ENCODE measurements at regions not wholly inside any gene's neighbourhood (a gene's known extent, or its start where the extent isn't known, plus 50 kb on each side); places are given as distances from the start of the nearest gene placed in this dataset.
"Not testable (repeated sequence)": the region's sequence is repeated elsewhere in the genome, so short reads cannot be mapped to it uniquely, and the experiment has no call there.

DNA sequence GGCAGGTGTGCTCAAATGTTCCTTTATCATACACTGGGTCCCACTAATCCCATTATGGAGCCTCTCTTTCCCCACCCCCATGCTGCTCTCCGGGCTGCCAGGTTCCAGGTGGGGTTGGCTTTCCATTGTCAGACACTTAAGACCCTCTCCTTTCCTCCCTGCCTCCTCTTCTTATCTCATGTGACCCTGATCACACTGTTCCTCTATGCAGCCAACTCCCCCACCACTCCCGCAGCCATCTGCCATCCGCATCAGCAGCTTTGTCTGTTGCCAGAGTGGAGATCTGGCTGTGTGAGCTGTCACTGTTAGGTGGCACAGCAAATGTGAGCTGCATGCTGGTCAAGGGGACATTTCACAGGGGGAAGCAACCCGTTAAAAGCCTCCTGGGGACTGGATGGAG lies 391.4 kb downstream of the TNS3 start:
- no peak for DNase-seq (ENCODE audit: low read depth in 2 of 2)

DNA sequence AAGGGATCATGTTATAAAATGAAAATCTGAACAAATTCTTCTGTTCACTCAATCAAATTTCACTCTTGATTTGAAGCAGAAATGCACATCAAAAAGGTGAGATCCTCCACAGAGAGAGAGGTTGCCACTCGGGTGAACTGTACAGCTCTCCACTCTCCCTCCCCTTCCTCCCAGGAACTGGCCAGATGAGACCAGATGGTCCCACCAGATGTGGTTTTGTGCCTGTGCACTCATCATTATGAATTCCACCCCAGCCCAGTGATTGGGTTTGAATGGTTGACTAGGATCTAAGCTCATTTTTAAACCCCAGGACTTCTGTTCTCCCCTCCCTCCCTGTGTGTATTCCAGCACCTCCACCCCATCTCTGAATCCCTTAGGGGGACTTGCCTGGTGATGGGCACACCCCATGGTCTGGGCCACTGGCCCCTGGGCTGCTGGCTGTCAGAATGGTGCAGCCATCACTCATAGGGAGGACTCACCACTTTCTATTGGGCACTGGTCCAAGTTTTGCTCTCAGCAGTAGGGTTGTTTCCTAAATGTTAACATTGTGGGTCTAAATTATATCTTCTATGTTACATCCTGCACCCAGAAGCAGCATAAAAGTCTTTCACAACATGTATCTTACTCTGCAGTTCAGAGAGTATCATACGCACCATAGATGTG lies 393.1 kb downstream of the TNS3 start:
- DNase-seq (ENCODE audit: low read depth in 2 of 2) = no peak

DNA sequence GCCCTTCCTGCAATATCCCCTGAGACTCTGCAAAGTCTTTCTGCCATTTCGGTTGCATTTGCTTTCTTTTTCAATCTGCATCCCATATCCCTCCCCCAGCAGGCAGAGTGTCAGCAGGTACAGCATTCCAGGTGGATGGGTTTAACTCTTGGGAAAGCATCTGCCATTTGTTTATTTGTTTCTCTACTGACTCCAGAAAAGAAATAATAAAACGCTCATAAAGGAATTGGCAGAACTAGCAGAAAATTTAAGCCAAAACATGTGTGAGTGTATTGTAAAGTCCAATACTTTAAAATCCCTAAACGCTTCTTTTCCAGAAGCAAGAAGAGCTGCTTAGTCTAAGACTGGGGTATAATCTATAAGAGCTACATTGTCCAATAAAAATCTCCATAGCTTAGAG lies 393.8 kb downstream of the TNS3 start:
- DNase-seq (ENCODE audit: low read depth in 2 of 2) = no peak

DNA sequence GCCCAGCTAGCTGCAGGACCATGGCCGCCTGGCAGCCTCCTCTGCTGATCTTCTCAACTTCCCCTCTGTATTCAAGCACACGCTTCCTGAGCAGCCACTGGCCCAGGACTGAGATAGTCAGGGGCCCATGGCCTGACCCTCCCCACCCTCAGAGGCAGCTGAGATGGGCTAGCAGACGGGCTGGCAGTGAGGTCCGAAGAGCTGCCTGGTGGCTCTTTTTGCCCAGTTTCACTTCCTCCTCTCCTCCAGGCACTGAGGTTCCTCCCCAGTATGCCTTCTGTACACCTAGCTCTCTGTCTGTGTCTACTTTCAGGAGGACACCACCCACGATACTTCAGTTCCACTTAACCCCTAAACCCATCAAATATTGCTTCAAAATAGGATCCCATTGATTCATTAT lies 395.6 kb downstream of the TNS3 start:
- DNase-seq (ENCODE audit: low read depth in 2 of 2) = no peak

DNA sequence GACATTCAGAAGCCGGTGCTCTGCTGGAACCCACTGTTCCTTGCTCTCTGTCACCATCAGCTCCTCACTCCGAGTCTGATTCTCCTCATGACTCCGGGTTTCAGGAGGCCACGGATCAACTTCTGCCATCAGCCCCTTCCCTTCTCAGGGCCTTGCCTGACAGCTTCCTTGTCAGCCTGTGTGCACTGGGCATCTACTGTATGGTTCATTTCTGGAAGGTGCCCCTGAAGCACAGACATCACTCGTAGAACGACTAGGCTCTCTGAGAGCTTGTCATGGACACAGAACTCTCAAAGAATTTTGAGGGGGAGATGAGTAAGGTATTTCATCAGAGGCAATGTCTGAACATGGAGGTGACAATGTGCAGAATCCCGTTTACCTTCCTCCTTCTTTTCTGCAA lies 396.1 kb downstream of the TNS3 start:
- no peak for DNase-seq (ENCODE audit: low read depth in 2 of 2)

DNA sequence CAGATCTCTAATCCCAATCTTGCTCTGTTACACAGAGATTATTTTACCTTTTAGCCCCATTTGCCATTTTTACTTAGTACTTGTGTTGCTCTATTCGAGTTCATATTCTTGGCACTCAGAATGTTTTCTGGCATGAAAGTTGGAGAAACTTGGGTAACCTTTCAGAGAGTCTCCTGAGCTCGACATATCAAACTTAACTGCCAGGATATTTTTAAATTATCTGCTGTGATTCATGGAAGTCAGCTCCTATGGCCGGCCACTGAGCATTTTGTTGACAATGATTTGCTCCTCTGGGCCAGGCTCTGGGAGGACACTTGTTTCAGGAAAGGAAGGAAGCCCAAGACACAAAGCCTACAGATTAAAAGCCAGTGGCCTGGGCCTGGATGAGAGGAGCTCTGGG lies 396.7 kb downstream of the TNS3 start:
- DNase-seq (ENCODE audit: low read depth in 2 of 2) = no peak

DNA sequence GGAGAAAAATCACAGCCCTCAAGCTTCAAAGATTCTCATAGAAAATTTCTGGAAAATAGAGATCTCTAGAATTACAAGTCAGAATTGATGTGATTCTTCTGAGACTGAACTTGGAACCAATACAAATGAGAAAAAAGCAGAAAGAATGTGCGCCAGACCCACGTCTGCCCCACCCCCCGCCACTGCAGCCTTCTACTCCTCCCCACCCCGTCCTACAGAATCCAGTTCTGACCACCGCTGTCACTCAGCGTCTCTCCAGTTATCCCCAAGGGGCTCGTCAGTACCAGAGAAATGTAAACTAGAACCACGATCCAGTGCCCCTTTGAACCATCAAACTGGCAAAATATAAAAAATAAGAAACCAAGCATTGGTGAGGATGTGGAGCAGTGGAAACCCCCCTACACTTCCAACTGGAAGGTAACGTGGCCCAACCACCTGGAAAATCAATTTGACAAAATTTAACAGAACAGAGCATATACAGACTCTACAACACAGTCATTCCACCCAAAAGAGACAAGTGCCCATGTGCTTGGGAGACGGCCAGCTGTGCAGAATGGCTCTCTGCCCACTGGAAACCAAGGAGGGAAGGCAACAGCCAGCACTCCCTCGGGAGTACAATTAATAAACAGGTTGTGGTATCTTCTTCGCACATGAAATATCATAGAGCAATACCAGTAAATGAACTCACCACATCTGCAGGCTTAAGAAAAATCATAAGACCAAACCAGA lies 397.9 kb downstream of the TNS3 start:
- DNase-seq (ENCODE audit: low read depth in 2 of 2) = no peak

DNA sequence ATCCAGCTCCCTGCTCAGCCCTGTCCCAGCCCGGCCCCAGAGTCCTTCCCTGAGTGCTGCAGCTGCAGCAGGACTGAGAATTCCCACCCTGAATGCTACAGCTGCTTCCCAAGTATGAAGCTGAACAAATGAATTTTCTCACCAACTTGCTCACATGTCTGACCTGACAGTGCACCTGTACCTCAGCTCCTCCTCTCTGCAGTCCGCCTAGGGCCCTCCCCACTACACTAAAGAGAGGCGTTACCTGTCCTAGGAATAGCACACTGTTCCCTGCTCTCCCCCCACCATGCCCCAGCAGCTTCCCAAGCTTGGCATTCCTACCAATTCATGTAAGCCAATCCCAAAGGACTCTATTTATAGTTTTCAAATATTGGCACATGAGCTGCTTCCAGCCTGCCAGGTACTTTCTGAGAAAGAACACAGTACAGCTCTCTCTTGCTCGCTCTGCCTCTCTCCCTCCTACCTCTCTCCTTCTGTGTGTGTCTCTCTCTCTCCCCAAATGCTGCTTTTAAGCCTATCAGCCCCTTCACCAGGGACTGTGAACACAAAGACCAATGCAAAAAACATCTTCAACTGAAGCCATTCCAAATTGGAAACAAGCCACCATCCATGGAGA lies 400.1 kb downstream of the TNS3 start:
- DNase-seq (ENCODE audit: low read depth in 2 of 2) = no peak

DNA sequence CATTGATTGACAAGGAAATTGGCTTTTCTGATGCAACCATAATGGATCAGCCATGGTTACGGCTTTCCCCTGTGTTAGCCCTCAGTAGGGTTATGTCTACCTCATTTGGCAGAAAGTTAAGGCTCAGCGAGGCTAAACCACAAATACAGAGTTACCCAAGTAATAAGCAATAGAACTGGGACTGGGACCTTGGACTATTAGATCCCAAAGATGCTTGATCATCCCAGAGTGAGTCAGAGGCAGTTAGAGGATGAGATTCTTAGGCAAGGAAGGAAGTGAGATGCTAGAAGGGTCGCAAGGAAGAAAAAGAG lies 401.4 kb downstream of the TNS3 start:
- no peak for DNase-seq (ENCODE audit: low read depth in 2 of 2)

DNA sequence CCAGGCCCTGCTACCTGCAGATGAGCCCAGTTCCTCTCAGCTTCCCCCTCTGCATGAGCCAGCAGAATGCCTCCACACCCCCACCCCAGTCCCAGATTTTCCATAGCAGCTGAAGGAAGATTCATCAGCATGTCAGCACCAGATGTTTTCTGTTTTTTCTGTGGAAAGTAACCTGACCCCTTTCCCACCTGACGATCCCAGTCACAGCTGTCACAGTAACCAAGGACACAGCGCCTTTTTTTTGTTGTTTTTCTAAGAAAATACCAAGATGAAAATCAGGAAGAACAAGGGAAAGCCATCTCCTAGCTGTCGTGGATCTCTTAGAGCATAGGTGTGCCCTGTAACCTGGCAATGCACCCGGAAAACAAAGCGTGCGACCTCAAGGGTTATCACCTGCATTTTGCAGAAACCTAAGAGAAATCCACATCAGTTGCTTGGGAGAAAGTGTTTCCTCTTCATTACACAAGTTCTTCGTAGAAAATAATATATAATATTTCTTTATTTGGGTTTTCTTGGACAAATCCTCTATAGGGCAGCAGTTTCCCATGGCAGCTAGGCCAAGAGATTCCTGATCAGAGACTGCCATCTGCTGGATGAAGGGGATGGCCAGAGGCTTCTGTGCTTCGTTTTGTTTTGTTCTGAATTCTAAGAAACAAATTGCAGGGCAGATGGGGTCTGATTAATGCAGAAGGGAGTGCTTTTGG lies 401.9 kb downstream of the TNS3 start:
- peak; percentile 55 to 73 for DNase-seq (ENCODE audit: low read depth in 2 of 2)

DNA sequence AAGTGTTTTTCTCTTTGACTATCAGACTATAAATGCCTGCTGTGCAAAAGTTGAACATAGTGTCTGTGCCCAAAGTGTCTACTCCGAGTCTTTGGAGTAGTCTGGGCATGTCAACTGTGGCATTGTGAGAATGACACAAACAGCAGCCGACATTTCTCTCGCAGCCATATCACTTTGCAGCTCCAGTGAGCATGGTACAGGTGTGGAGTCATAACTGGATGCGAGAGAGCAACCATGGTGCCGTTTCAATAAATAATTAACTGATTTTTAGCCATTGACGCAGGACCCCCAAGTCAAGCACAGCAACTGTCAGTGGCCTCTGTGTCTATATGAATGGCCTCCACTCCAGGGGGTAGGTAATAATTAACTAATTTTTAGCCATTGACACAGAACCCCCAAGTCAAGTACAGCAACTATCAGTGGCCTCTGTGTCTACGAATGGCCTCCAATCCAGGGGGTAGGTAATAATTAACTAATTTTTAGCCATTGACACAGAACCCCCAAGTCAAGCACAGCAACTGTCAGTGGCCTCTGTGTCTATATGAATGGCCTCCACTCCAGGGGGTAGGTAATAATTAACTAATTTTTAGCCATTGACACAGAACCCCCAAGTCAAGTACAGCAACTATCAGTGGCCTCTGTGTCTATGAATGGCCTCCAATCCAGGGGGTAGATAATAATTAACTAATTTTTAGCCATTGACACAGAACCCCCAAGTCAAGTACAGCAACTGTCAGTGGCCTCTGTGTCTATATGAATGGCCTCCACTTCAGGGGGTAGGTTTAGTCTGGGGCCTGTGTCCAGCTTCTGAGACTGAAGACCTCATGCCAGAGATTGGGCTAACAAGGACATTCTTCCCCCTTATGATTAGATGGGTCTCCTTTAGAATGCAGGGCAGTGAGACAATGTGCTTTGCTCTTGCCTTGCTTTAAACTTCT lies 409.0 kb downstream of the TNS3 start:
- DNase-seq (ENCODE audit: low read depth in 2 of 2) = not testable (repeated sequence)

DNA sequence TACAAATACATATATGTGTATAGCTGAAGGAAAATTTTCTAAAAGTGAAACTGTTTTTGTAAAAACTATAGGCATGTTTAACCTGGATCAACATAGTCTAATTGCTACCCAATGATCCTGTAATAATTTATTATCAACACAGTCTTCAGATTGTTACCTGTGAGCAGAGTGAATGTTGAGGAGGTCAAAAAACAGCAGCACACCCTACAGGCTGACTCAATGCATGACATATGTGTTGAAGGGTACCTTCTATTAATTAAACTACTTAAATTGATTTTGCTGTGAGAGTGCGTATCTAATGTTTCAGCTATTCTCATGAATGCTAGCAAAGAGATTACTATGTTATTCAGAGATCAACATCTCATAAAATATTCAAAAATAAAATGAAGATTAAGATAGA lies 411.4 kb downstream of the TNS3 start:
- DNase-seq (ENCODE audit: low read depth in 2 of 2) = peak in 1 of 2 donors; percentile 14

DNA sequence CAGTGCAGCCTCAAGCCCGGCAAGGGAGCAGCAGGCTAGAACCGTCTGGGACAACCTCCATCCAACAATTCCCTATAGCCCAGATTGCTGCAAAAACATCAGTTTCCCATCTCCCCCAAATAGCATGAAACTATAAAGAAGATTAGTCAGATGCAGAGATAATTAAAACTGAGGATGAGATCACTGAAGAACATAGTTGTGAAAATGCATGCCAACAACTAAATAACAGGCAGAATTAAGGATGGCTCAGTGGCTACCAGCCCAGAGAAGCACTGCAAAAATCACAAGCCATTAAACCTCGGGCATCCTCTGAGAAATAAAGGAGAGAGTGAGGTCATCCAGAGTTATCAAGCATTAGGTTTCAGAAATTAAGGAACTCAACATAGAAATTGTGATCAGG lies 427.1 kb downstream of the TNS3 start:
- DNase-seq (ENCODE audit: low read depth in 2 of 2) = no peak

DNA sequence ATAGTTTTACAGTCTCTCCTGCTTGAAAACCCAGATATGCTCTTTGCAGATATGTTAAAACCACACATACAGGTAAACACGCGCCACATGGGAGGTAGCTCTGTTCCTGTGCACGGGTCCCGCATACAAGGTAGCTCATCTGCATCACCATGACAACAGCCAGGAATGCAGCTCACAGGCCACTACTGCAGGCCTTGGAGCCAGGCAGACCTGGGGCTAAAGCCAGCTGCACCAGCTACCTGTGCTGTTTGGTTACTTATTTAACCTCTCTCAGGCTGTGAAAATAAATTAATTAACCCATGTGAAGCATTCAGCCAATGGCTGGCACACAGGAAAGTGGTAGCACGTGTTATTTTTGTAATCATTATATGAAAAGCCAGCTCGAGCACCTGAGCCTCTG lies 428.3 kb downstream of the TNS3 start:
- peak in 1 of 2 donors; percentile 24 for DNase-seq (ENCODE audit: low read depth in 2 of 2)

DNA sequence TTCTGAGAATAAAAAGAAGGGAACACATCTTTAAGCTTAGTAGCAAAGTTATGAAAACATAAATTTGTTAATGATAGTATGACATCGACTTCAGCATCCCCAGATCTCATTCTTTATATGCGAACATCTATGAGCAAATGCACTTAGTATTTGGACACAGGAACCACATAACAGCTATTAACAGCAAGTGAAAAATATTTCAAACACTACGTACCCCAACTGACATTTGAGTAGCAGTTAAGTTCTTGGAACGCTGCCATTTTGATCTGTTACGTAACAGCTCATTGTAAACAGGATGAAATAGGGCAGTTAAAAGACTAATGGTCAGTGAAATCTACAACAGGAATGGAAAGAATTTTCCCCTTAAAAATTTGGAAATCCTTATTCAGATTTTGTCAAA lies 428.9 kb downstream of the TNS3 start:
- DNase-seq (ENCODE audit: low read depth in 2 of 2) = peak; percentile 81 to 89

DNA sequence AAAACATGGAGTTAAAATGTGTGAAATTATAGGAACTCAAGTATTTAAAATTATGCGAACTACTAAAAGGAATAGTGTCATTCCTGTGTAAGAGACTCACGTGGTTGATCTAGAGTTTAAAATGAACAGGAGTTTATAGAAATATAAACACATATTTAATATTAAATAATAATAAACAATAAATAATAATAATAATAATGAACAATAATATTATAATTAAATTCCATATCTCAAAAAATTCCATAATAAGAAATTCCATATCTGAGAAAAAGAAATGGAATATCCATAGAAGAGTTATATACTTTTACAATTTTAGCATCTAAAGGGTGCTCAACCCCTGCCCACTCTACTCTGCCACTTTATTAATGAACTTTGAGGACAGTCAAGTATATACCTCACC lies 429.6 kb downstream of the TNS3 start:
- no peak for DNase-seq (ENCODE audit: low read depth in 2 of 2)

DNA sequence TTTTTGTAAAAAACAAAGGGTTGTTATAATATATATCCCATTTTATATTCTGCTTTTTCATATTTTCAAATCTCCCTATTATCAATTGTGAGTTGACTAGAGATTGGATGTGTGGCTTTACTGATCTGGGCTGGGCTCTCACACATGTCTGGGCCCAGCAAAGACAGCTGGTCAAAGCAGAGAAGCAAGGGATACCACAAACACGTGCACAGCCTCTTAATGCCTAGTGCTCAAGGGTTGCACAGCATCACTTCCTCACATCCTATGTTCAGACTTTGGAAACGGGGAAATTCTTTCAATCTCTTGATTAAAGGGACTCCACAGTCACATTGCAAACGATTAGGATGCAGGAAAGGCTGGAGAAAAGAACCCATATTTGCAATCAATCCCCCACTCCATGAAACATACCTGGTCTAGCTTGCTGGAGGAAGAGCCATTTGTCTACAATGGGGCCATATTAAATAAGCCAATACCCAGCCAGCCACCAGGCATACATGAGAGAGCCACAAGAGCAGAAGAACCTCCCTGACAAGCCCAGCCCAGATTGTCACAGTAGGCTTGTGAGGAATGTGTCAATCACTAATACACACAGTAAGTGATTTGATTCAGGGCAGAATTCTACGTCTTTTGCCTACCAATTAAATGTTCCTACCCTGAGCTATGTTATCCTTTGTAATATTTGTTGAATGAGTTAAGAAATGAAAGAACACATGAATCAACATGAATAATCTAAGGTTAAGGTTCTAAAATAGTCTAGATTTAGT lies 431.2 kb downstream of the TNS3 start:
- no peak for DNase-seq (ENCODE audit: low read depth in 2 of 2)

DNA sequence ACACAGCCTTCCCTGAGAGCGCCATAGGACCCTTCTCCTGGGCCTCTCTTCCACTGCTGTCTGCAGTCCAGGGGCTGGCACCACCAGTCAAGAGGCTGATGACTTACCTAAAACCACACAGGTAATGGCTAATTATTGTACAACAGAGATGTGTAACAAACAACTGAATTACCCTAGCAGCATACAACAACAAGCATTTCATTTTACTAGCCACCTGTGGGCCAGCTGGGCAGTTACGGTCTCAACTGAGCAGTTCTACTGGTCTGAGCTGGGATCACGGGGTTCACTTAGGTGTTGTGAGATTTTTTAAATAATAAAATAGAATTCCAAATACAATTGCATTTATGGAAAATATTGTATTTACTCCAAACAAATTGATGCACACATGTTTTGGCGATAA lies 431.9 kb downstream of the TNS3 start:
- DNase-seq (ENCODE audit: low read depth in 2 of 2) = no peak

DNA sequence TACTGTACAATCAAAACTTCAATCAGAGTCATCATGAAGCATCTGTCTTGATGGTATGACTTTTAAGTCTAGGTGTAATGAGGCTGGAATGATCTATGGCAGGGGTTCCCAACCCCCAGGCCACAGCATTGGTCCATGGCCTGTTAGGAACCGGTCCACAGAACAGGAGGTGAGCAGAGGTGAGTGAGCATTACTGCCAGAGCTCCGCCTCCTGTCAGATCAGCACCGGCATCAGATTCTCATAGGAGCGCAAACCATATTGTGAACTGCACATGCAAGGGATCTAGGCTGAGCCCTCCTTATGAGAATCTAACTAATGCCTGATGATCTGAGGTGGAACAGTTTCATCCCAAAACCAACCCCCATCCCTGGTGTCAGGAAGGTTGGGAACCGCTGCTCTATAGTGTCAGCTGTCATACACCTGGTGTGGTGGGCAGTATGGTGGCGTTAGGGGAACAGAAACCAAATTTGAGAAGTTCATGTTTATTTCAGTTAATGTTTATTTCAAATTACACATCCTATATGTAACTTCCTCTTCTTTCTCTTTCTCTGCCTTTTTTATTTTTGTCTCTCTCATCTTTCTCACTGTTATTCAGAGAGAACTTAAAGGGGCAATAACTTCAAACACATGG lies 432.6 kb downstream of the TNS3 start:
- DNase-seq (ENCODE audit: low read depth in 2 of 2) = no peak

DNA sequence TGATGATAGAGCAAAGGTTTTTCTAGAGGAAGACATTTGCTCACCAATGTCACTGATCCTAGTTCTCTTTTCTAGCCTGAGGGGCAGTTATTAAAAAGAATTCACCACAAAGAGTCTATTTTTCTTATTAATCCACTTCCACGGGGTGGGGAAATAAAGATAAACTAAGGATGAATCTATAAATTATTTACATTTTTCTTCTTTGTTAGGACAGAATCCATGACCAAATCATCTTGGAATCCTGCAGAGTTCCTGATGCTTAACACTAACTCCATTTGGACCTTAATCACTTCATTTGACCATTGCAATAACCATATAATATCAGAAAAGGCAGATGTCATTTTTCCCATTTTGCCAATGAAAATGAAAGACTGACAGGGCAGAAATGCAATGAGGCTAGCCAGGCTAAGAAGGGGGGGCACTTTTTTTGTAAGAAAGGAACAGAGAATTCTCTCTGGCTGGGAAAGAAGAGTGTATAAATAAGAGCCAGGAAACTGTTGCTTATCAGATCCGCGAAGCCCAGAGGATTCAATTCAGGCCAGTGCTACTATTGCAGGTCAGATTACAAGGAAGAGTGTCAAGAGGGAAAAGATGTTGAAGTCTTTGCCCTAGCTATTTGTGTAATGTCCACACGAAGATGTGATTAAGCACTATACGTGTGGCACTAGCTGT lies 433.2 kb downstream of the TNS3 start:
- no peak for DNase-seq (ENCODE audit: low read depth in 2 of 2)

Data from lung microvascular endothelial cell (primary cell).